ENCODE measurements at regions not wholly inside any gene's neighbourhood (a gene's known extent, or its start where the extent isn't known, plus 50 kb on each side); places are given as distances from the start of the nearest gene placed in this dataset.
A peak's percentile ranks its signal among the peaks of the same experiment; 100 is the strongest.

DNA sequence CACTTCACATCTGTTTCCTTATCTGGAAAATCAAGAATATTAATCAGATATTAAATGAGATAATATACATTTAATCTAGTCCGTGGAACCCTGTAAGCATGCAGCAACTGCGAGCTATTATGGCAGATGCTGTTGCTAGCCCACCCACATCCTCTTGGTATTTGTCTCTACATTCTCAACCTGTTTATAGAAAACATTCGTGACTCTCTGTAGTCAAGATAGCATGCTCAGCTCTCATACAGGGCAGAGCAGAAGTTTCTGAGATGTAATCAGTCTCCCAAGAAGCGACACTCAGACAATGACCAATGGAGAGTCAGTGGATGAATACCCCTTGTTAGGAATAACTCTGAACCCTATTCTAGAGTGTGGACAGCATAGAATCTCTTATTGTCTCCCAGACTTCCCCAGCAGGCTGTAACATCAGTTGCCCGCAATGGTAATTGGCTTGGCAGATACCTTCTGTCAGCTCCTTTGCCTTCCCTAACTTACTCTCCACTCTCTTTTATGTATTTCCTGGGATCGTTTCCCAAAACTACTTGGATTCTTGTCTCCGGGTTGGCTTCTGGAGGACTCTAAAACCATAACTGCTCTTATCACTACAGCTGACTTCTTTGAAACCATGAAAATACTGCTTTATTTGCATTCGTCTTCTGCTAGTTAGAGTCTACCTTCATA is 400.7 kb upstream of the TNP1 start:
- no peak for DNase-seq

DNA sequence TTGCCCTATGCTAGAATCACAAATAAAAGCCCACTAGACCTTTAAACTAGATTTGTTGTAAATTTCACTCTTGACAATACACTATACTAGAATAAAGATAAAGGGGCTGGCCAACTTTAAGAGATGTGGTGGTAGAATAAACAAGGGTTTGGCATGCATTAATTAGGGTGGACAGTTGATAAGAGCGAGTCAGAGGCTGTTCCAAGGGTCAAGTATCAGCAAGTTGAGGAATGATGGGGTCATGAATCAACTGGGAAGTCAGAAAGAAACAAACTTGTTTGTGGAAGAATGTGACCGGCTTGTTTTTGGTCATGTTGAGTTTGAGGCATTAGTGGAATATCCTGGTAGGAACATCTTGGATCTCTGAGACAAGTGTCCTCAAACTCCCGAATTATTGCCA is 398.3 kb upstream of the TNP1 start:
- DNase-seq = no peak

DNA sequence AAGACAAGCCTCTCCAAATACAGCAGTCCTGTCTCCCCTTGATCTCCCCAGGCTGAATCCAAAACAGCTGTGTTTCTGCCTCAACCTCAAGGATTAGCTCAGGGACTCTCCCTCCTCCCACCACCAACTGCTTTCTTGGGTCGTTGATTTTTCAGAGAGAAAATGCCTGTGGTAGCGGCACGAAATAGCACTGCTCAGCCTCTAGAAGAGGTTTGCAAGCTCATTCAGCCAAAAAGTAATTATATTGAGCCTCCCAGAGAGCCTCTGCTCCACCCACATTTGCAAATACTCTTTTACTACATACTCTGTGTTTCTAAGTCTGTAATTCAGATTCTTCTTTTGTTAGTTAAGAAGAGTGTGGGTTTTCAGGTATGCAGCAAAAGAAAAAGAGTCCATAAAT is 396.4 kb upstream of the TNP1 start:
- DNase-seq = no peak

DNA sequence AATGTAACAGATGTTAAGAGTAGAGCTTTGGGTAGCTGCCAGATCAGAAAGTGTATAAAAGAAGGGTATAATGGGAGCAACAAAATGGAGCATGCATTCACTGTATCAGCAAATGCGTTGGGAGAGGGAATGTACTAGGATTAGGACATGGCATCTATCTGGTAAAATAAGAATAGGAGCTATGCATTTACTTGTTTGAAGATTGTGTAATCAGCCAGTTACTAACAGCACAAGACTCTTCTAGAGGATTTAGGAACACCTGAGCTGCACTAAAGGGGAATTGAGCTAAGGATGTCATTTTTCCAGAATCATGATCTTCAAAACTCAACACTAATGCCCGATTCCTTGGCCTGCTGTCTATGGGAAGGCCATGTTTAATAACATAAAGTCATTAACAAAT is 394.2 kb upstream of the TNP1 start:
- DNase-seq = no peak

DNA sequence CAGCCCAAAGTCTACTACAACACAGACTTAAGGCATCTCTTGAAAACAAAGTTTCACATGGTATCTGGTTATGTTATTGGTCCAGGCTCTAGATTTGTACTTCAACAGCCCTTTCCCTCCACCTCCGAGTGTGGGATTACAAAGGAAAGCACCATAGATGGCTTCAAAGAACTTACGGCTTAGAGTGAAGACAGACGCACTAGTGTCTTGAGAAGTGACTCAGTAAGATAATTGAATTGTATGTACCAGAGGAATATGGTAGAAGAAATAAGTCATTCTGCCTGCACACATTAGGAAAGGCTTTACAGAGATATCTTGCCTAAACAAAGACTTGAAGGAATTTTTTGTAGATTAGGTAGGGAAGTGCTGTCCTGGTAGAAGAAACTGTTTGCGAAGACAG is 392.3 kb upstream of the TNP1 start:
- DNase-seq = no peak

DNA sequence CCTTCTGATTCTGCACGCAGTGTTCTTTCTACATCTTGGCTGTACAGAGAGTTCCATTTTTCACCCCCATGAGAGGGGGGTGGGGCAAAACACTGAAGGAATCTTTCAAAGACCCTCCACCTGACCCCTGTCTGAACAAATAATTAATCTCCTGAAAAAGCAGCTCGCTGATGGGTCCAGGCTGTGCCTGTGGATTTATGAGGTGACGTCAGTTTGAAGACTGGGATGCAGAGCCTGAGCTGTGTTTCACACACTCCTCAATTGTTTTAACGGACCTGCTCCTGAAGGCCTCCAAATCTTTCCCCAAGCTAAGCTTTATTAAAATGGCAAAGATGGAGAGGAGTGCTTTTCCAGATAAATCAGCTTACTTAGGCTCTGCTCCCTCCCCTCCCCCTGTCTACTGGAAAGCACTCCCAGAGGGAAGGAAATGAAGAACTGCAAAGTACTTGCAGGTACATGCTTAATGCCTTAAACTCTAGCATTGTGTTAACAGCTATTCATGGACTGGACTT is 390.2 kb upstream of the TNP1 start:
- peak in 1 of 2 experiments; percentile 13 for DNase-seq

DNA sequence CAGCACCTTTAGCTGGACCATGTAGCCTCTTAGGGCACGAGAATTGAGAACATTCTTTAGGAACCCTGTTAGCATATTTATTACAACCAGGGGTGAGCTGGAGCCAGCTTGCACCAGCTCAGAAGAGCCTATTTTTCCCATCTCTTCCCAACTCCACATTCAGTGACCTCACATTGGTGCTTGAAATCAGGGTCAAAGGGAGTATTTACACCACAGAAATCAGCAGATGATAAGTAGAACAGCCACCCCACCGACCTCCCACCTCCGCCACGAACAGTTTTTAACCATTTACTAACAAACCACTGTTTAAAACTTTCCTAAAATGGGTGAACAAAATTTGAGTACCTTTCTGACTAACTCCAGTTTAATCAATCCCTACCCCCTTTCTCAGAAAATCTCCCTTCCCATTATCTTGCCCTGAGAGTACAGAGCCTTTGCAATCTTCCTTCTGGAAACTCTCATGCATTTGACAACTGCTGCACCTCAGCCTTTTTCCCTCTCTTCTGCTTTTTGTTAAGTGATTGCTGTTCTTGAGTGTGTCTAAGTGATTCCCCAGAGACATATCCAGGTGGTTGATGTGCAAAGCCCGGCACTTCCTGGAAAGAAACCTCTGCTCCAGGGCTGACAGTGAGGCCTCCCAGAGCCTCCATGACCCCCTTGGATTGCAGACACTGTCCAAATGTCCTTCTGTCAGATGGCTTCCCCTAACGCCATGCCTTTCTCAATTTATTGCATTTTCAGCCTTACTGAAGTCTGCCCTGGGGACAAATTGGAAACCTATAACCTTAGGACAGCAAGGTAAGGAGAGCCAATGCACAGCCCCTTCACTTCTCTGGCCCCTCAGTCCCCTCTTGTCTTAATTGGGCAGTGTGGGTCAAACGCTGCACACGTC is 389.5 kb upstream of the TNP1 start:
- peak in 1 of 2 experiments; percentile 37 for DNase-seq

DNA sequence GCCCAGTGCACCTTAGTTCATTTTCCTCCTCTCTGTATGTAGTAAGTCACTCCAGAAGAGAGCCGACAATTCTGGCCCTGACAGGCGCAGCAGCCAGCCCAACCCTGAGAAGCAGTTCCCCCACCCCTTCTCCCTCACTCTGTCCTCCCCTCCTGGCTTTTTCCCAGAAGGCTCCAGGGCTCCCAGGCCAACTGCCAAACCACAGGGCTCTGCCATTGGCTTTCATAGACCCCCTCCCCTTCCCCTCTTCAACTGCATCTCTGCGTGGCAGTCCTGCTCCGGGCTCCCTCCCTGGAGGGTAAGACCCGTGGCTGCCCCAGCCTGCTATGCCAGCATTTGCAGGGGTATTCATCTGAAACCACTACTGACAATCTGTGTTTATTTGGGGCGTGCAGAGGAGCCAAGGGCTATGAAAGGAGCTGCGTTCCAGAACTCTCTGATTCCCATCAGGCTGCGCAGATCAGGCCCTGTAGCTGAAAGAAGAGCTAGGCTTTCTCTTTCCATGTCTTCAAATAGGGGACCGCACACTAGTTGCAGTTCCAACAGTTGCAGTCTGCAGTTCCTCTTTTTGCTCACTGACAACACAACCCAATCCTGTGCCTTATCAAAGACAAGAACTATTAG is 388.6 kb upstream of the TNP1 start:
- DNase-seq = peak; percentile 45 to 77

DNA sequence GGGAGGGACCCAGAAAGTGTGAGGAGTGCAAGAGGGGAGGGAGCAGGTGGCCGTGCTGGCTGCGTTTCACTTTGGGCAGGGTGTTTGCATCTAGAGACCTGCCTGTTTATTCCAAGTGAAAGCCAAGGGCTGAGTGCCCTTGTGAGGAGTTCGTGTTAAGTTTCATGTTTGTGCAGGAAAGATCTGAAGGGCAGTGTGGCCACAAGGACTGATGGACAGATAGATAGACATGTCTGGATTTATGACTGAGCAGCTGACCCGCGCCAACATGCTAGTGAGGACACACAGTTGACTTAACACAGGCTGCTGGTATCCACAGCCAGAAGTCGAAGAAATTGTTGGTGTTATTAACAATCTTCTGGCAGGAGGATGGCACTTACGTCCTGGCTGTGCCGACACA is 387.6 kb upstream of the TNP1 start:
- no peak for DNase-seq

DNA sequence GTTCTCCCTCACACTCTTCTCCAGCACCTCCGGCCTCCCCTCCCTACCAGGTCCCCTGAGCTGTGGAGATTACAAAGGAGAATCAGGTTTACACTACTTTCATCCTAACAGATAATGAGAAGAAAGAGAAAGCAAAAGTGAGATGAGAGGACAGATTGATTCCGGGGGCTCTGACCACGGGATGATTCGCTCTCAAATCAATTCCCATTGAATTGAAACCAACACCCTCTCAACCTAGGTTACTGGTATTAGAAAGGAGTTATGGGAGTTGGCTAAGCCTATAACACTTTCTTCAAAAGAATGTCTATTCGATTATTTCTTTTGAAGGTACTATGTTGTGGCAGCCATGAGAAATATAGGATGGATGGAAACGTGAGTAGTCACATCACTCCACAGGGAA is 386.2 kb upstream of the TNP1 start:
- no peak for DNase-seq

DNA sequence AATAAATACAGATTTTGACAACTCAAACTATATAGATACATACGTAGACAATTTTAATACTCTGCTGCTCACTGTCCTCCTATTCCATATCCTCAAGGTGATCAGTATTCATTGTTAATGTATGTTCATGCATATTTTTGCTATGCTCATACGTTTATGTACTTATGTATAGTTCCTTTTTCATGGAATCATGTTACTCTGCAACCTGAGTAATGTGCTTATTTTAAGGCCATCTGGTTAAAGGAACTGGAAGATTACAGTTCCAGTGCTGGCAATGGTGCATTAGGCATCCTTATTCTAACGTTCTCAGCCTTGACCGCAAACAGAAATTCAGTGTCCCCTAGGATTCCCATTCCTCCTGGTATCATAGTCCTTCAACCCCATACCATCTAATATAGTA is 385.0 kb upstream of the TNP1 start:
- no peak for DNase-seq

DNA sequence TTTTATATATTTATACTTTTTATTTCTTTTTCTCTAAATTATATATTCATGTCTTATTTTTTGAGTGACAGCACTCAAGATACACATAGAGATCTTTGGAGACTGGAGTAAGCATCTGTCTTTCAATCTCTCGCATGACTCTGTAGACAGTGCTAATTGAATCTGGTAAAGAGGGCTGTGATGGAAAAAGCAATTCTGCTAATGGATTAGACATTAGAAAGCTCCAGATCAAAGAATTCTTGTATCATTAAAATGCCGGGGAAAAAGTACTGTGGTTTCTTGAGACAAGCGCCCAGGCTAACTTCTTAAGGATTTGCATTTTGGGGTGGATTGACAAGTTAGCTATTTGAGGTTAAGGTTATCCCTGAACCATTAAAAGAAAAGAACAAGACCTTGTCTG is 383.1 kb upstream of the TNP1 start:
- no peak for DNase-seq

DNA sequence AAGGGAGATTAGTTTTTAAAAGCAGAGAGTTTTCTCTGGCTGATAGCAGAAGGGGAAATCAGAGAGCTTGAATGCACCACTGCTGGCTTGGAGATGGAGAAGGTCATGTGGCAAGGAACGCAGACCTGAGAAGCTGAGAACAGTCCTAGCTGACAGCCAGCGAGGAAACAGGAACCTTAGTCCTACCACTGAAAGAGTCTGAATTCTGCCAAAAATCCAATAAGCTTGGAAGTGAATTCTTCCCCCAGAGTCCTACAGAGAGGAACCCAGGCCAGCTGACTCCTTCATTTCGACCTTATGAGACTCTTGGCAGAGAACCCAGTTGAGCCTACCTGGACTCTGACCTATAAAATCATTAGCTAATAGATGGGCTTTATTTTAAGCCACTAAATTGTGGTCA is 371.9 kb upstream of the TNP1 start:
- DNase-seq = no peak

DNA sequence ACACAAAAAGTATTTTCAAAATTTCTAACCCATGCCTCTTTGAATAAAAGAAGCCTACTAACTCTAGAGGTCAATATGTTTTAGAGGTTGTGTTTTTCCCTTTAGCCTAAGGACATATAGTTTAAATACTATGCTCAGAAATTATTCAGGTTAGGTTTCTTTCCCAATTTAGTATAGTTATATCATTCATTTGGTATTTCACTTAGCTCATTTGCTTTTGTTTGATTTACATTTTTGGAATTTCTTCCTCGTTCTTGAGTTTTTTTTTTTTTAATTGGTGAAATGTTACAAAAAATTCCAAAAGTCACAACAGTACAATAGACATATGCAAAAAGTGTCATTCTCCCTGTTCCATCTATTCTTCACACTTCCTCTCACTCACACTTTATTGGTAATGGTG is 371.3 kb upstream of the TNP1 start:
- no peak for DNase-seq

DNA sequence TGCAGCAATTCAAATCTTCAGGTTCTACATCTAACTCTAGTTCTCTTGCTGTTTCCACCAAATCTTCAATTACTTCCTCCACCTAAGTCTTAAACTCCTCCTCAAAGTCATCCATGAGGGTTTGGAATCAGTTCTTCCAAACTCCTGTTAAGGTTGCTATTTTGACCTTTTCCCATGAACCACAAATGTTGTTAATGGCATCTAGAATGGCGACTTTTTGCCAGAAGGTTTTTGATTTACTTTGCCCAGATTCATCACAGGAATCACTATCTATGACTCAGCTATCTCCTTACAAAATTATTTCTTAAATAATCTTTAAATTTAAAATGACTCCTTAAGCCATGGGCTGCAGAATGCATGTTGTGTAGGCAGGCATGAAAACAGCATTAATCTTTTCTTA is 368.9 kb upstream of the TNP1 start:
- no peak for DNase-seq

DNA sequence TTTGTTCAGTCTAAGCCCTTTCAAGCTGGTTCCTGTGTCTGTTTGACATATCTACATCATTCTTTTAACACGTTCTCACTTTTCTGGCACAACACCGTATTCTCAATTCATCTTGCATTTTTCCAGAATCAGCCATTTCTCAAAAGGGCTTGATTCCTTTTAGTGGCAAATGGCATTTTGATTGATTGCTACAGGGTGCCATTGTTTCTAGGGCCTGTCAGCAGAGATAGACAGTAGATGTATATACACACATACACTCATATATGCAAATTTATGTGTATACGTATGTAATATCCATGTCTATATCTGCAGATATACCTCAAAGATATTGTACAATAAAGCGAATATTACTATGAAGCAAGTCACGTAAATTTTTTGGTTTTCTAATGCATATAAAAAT is 367.9 kb upstream of the TNP1 start:
- no peak for DNase-seq

DNA sequence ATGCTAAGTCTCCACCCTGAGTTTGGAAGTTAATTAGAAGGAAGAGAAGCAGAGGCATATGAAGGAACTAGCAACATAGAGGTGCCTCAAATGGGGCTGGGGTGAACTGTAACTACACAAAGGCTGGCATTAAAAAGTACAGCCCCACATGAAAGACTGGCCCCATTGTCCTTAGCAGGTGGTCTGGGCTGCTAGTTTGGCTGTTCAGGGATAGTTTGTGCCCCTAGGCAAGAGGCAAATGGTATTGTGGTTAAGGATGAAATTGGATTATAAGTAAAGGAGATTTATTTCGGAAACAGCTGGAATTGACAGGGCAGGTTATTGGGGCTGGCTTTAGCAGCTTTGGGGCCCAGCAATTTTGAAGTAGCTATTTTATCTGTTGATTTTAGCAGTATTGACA is 365.7 kb upstream of the TNP1 start:
- no peak for DNase-seq

DNA sequence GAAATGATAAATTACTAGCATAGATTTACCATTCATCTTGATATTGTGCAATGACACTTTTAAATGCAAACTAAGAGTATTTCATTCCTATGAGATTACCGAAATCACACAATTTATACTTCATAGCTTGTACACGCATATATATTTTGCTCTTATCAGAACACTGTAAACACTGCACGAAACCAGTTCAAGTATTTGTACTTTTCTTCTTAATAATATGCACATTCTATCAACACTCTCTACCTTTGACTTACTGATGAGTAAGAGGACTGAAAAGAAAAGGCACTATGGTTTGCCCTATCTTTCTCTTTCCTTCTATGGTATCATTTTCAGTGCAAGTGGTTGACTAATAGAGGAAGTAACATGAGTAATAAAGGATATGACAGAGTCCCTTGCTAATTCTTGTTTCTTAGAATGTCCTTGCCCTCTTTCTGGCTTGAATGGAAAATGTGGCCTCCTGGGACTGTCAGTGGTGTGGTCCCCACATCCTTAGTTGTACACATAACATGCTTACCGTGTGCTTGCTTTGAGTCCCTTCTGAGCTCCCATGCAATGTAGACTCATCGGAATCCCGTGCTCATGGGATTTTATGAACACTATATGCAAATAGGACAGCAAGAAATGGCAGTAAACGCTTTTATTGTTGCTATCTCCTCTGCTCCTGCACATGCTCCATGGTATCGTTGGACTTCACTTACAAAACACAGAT is 363.5 kb upstream of the TNP1 start:
- no peak for DNase-seq

DNA sequence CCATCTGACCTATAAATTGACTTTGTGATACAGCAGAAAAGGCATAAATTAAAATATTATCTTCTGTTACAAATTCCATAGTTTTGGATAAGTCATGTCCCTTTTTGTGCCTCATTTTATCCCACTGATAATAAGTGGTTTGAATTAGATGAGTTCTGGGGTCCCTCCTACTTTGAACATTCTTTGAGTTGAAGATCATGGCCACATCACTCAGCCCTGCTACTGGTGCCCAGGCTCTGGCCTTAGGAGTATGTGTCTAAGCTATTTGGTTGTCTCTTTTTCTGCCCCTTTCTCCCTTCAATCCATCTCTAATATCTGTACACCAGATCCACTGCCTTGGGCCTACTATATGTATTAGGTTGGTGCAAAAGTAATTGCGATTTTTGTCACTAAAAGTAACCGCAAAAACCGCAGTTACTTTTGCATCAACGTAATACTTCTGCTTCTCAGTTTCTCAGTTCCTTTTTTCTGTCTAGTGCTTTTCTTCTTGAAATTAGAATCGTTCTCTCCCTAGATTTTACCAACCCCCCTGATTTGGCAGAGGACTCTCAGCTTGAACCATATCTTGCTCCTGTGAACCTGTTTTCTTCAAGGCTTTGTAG is 362.5 kb upstream of the TNP1 start:
- no peak for DNase-seq

DNA sequence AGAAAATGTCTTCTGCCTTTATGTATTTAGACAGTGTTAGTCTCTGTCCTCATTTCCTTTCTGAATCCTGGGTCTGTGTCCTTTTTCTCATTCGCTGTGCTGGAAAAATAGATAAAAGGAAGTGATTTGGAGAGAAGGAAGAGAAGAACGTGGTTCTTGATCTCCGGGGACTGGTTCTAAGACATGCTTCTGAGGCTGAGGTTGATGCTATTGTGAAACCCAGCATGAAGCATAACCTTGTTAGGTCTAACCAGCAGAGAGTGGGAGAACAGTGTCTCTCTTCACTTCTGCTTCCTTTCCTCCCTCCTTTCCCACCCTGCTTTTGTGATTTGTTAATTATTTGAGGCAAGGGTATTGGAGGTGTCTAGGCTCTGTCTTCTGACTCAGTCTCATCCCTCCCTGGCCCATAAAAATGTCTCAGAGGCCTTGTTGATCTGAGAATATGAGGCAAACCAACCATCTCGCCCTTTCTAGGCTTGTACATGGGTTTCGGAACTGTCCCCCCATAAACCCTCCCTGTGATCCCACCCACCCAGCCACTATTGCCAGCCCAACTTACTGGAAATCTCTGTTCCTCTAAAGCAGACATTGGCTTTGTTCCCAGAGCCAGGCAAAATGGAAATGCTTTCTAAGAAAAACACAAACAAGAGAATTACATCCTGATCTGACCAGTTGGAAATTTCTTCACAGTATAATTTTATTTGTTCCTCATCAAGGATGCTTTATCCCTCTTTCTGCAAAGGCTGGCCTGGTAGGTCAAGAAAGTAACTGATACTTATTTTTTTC is 360.6 kb upstream of the TNP1 start:
- no peak for DNase-seq

DNA sequence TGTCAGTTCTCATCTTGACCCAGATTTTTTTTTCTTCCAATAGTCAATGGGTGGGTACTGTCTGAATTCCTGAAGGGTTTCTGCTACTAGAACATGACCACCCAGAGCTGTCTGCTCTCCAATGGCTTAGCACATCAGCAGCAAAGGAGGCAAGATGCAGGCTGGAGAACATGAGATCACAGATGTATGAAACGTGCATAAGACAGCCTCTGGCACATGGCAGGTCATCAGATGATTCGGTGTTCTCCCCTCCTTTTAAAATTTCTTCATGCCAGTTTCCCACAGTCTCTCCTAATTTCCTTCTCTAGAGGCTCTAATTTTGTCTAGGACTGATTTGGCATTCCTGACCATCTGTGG is 359.3 kb upstream of the TNP1 start:
- no peak for DNase-seq
